ENCODE measurements at regions not wholly inside any gene's neighbourhood (a gene's known extent, or its start where the extent isn't known, plus 50 kb on each side); places are given as distances from the start of the nearest gene placed in this dataset.

DNA sequence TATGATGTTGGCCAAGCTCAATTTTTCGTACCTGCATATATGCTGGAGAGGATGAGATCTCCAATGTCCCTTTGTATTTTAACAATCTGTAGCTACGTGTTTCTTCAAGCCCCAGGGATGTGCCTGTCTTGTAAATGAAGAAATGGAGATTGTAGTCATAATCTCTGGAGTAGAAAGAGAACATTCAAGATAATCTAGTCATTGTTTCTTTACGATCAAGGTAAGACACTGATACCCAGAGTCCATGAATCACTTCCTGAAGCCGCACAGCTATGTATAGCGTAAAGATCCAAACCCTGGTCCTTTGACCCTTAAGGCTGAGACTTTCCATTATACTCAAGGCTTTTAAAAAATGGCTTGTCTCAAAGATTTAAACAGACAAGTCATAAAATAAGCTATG is 205.5 kb downstream of the HS3ST3B1 start:
- TF ChIP-seq, protein P1, sequence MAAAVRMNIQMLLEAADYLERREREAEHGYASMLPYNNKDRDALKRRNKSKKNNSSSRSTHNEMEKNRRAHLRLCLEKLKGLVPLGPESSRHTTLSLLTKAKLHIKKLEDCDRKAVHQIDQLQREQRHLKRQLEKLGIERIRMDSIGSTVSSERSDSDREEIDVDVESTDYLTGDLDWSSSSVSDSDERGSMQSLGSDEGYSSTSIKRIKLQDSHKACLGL (CRISPR knock-in tag; IDR thresholded peaks at IDR 0.05), result no peak
- TF ChIP-seq THAP8 (CRISPR knock-in tag; IDR thresholded peaks at IDR 0.05; ENCODE audit: borderline replicate concordance), result no peak
- no peak for TF ChIP-seq MLX (CRISPR knock-in tag; IDR thresholded peaks at IDR 0.05)

All from HepG2 (cell line).